Activated CD4-positive, alpha-beta T cell treated with anti-CD3 and anti-CD28 coated beads, Interleukin-2, amount 50 U/mL, for 16 hours (primary cell): ENCODE measurements at regions not wholly inside any gene's neighbourhood (a gene's known extent, or its start where the extent isn't known, plus 50 kb on each side); places are given as distances from the start of the nearest gene placed in this dataset.
"Not testable (repeated sequence)": the region's sequence is repeated elsewhere in the genome, so short reads cannot be mapped to it uniquely, and the experiment has no call there.

Source experiments
- DNase-seq: peaks from one replicate; pipeline ENCODE4 v3.0.0-alpha.2; 2020

- DNase-seq: no peak
Observed at GRCh38 chr10:6850452-6850851, 270.4 kb upstream of the PRKCQ start.

- no peak for DNase-seq
Observed at GRCh38 chr10:6847561-6847960, 267.5 kb upstream of the PRKCQ start.

GRCh38 chr10:6843894-6844650 is 264.0 kb upstream of the PRKCQ start:
- no peak for DNase-seq

- DNase-seq: peak; percentile 8
Observed at GRCh38 chr10:6843481-6843881, 263.4 kb upstream of the PRKCQ start.

- DNase-seq: no peak
Observed at GRCh38 chr10:6842722-6843121, 262.6 kb upstream of the PRKCQ start.

GRCh38 chr10:6841761-6842160 is 261.7 kb upstream of the PRKCQ start:
- DNase-seq: no peak

GRCh38 chr10:6840766-6841165 is 260.7 kb upstream of the PRKCQ start:
- peak; percentile 20 for DNase-seq

GRCh38 chr10:6840201-6840691 is 260.2 kb upstream of the PRKCQ start:
- DNase-seq: no peak

GRCh38 chr10:6838118-6838517 is 258.0 kb upstream of the PRKCQ start:
- DNase-seq: peak; percentile 17

GRCh38 chr10:6833458-6834011 is 253.5 kb upstream of the PRKCQ start:
- no peak for DNase-seq

- not testable (repeated sequence) for DNase-seq
Observed at GRCh38 chr10:6830981-6831380, 250.9 kb upstream of the PRKCQ start.

GRCh38 chr10:6824793-6825192 is 244.7 kb upstream of the PRKCQ start:
- DNase-seq: not testable (repeated sequence)

GRCh38 chr10:6823770-6824169 is 243.7 kb upstream of the PRKCQ start:
- DNase-seq: no peak

GRCh38 chr10:6819301-6819700 is 239.2 kb upstream of the PRKCQ start:
- DNase-seq: no peak

- DNase-seq: no peak
Observed at GRCh38 chr10:6817770-6818169, 237.7 kb upstream of the PRKCQ start.

GRCh38 chr10:6815346-6815745 is 235.3 kb upstream of the PRKCQ start:
- DNase-seq: no peak

GRCh38 chr10:6813856-6814255 is 233.8 kb upstream of the PRKCQ start:
- DNase-seq: no peak

- DNase-seq: no peak
Observed at GRCh38 chr10:6813306-6813705, 233.2 kb upstream of the PRKCQ start.

GRCh38 chr10:6811153-6811552 is 231.1 kb upstream of the PRKCQ start:
- DNase-seq: no peak

- DNase-seq: no peak
Observed at GRCh38 chr10:6803427-6803783, 223.3 kb upstream of the PRKCQ start.

- DNase-seq: no peak
Observed at GRCh38 chr10:6802759-6803426, 222.8 kb upstream of the PRKCQ start.

- no peak for DNase-seq
Observed at GRCh38 chr10:6796231-6796630, 216.2 kb upstream of the PRKCQ start.

GRCh38 chr10:6795541-6795940 is 215.5 kb upstream of the PRKCQ start:
- no peak for DNase-seq

- not testable (repeated sequence) for DNase-seq
Observed at GRCh38 chr10:6794841-6795240, 214.8 kb upstream of the PRKCQ start.
